ENCODE measurements at regions not wholly inside any gene's neighbourhood (a gene's known extent, or its start where the extent isn't known, plus 50 kb on each side); places are given as distances from the start of the nearest gene placed in this dataset.

DNA sequence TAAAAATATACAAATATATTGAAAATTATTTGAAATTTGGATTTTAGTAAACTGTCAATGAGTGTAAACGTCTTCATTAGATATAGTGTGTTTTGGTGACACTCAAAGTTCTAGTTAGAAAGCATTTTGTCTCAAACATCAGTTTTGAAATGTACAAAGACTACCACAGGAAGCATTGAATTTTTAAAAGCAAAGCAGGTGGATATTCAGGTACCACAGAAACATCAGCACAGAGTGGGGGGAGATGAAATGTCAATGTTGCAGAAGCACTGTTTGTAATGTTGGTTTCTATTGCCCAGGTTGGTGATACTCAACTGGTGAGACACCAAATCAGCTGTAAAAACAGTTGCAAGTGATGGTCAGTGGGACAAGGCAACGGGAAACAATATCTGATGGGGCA is 136.5 kb upstream of the ITGA4 start:
- CTCF ChIA-PET: interaction anchor here (1.0 kb wide), 1 partner anchor 9 kb away, joined by 3 read pairs; no protein-coding TSS in a partner anchor
- DNase-seq (ENCODE audit: low read depth, low spot score): no peak
- POLR2A ChIA-PET: no interaction called here
- TF ChIP-seq, protein P1, sequence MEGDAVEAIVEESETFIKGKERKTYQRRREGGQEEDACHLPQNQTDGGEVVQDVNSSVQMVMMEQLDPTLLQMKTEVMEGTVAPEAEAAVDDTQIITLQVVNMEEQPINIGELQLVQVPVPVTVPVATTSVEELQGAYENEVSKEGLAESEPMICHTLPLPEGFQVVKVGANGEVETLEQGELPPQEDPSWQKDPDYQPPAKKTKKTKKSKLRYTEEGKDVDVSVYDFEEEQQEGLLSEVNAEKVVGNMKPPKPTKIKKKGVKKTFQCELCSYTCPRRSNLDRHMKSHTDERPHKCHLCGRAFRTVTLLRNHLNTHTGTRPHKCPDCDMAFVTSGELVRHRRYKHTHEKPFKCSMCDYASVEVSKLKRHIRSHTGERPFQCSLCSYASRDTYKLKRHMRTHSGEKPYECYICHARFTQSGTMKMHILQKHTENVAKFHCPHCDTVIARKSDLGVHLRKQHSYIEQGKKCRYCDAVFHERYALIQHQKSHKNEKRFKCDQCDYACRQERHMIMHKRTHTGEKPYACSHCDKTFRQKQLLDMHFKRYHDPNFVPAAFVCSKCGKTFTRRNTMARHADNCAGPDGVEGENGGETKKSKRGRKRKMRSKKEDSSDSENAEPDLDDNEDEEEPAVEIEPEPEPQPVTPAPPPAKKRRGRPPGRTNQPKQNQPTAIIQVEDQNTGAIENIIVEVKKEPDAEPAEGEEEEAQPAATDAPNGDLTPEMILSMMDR (IDR thresholded peaks at IDR 0.05; ENCODE audit: insufficient read depth, low read length, missing control alignments): no peak
- H3K4me3 ChIP-seq (ENCODE audit: low read depth, low read length): no peak overlapping the region

DNA sequence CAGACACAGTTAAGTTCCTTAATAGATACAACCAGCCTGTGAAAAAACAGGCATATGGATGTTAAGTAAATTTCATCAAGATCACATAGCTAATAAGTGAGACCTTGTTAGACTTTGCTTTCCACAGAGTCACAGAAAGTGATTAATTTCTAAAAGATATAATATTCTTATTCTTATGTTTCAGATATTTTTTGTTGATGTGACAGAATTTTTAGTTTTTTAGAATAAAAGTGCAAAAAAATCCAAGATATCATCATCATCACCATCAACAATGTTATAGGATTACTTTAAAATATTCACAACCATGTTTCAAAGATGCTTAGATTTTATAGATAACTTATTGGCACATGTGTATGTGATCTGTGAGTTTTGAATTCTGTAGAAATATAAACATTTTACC is 132.3 kb upstream of the ITGA4 start:
- ChIA-PET POLR2A (no interaction called here), CTCF (interaction anchor here (1.1 kb wide), 1 partner anchor 43 kb away, joined by 3 read pairs; no protein-coding TSS in a partner anchor)
- H3K4me3 ChIP-seq (ENCODE audit: low read depth, low read length): no peak overlapping the region
- TF ChIP-seq, protein P1 (IDR thresholded peaks at IDR 0.05; ENCODE audit: insufficient read depth, low read length, missing control alignments): no peak
- DNase-seq (ENCODE audit: low read depth, low spot score): no peak

DNA sequence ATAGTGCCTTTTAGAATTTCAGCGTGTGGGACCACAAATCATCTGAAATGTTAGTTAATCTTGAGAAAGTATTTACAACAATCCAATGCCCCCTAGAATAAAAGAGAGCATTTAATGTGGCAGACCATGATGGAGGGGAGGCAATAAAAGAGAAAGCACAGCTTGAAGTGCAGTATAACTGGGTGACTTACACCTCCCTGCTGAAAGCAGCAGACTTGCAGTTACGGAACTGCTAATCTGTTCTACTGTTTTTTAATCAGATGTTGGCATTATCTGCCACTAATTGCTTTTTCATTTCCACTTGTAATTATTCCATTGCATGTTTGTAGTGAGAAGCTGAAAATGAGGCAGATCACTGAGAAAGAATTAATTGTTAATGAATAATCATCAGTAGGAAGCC is 130.5 kb upstream of the ITGA4 start:
- ChIA-PET CTCF (no interaction called here), POLR2A (no interaction called here)
- TF ChIP-seq, protein P1 (IDR thresholded peaks at IDR 0.05; ENCODE audit: insufficient read depth, low read length, missing control alignments): no peak
- no peak overlapping the region for H3K4me3 ChIP-seq (ENCODE audit: low read depth, low read length)
- no peak for DNase-seq (ENCODE audit: low read depth, low spot score)

DNA sequence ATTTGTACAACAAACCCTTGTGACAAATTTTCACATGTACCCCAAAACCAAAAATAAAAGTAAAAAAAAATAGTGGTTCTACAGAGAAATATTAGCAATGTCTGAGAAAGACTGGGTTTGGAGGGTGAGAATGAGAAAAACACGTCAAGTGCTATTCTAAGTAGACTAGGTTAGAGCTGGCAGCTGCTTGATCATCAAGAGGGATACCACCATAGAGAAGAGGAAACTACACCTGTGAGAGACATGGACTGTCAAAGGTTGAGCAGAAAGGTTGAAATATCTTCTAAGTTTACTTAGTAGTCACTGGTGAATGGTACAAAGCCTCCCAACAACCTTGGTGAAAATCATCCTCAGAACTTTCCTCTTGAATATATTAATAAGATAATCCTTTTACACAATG is 126.9 kb upstream of the ITGA4 start:
- no peak overlapping the region for H3K4me3 ChIP-seq (ENCODE audit: low read depth, low read length)
- DNase-seq (ENCODE audit: low read depth, low spot score): no peak
- POLR2A ChIA-PET: no interaction called here
- TF ChIP-seq, protein P1 (IDR thresholded peaks at IDR 0.05; ENCODE audit: insufficient read depth, low read length, missing control alignments): no peak
- CTCF ChIA-PET: no interaction called here

DNA sequence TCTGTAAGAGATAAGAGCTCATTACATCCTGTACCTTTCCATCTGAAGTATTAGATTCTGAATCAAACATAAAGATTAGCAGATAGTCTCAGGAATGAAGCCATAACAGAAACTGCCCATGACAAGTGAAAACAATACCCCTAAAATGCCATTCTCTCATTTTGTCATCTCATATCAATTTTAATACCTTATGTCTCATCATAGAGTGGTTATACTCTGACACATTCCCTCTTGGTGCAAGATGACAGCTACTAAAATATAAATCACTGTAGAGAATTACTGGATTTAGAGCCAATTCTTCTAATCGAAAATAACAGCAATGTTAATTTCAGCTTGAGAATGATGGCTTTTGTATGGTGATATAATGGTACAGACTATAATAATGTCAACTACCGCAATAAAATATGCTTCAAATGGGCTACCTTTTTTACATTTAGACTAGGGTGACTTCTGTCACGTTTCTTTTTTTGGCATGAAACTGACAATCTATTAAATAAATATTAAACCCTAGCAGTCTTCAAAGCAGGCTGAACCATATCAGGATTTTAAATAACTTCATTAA is 125.1 kb upstream of the ITGA4 start:
- CTCF ChIA-PET: no interaction called here
- POLR2A ChIA-PET: no interaction called here
- TF ChIP-seq, protein P1 (IDR thresholded peaks at IDR 0.05; ENCODE audit: insufficient read depth, low read length, missing control alignments): no peak
- no peak for DNase-seq (ENCODE audit: low read depth, low spot score)
- no peak overlapping the region for H3K4me3 ChIP-seq (ENCODE audit: low read depth, low read length)

DNA sequence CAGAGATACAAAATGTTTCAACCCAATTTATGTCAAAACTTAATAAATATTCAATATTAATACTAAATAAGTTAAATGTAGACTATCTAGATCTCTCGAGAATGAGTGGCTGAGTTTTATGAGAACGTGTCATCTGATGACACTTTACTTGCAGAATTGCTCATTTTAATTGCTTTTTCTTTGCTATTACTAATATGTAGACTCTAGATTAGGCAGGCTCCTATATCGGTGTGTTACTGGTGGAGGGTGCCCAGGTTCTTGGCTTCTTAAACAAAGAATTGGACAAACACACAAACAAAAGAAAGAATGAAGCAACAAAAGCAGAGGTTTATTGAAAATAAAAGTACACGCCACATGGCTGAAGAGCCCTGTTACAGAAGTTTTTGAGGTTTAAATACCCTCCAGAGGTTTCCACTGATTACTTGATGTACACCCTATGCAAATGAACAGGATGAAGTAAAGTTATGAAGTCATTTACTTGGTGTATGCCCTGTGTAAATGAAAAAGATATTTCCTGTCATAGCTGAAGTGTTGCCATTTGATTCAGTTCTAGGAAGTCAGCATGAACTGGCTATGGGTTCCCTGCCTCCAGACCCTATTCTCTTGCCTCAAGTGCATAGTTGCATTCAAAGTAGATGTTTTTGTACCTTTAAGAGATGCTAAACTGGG is 122.9 kb upstream of the ITGA4 start:
- H3K4me3 ChIP-seq (ENCODE audit: low read depth, low read length): no peak overlapping the region
- TF ChIP-seq, protein P1 (IDR thresholded peaks at IDR 0.05; ENCODE audit: insufficient read depth, low read length, missing control alignments): no peak
- CTCF ChIA-PET: no interaction called here
- POLR2A ChIA-PET: no interaction called here
- DNase-seq (ENCODE audit: low read depth, low spot score): no peak
